Bronchial epithelial cell (primary cell): ENCODE measurements at regions not wholly inside any gene's neighbourhood (a gene's known extent, or its start where the extent isn't known, plus 50 kb on each side); places are given as distances from the start of the nearest gene placed in this dataset.

Experiments
- DNase-seq: peaks from one replicate; pipeline ENCODE4 v3.0.0-alpha.2; 2010; ENCODE audit warnings: low read depth
- FAIRE-seq: peaks from 2 replicates; lab custom pipeline; 2011; peaks lifted over from hg19 to GRCh38; lab: Jason Lieb, UNC
- H3K27me3 ChIP-seq: 2 replicates; pipeline ENCODE4 v1.5.1; 2011; ENCODE audit warnings: low read length; ENCODE audit not compliant: control insufficient read depth, insufficient read depth
- H3K36me3 ChIP-seq: 2 replicates; pipeline ENCODE4 v1.5.1; 2011; ENCODE audit warnings: low read length; ENCODE audit not compliant: control insufficient read depth, insufficient read depth
- H3K4me3 ChIP-seq: 2 replicates; pipeline ENCODE4 v1.5.1; 2011; ENCODE audit warnings: mild to moderate bottlenecking, low read depth, low read length, control low read depth
- CTCF ChIP-seq: IDR thresholded peaks from 2 replicates; pipeline ENCODE4 v1.5.1; 2011; ENCODE audit warnings: mild to moderate bottlenecking, moderate library complexity, low read length, control low read depth, inconsistent platforms; ENCODE audit not compliant: insufficient read depth, severe bottlenecking

- FAIRE-seq (no peak), DNase-seq (peak; percentile 61)
- Histone ChIP-seq H3K27me3 (no peaks in the 10 kb centered on the region), H3K4me3 (no peak overlapping the region), H3K36me3 (no peaks in the 10 kb centered on the region)
- TF ChIP-seq CTCF = no peak
These were observed 729.7 kb upstream of the USP15 start for GRCh38 chr12:61530456-61530855.

GRCh38 chr12:61531195-61531594, 729.0 kb upstream of the USP15 start:
- Histone ChIP-seq H3K27me3 (no peaks in the 10 kb centered on the region), H3K36me3 (no peaks in the 10 kb centered on the region), H3K4me3 (no peak overlapping the region)
- FAIRE-seq (no peak), DNase-seq (no peak)
- TF ChIP-seq CTCF = no peak

GRCh38 chr12:61536117-61536516, 724.1 kb upstream of the USP15 start:
- DNase-seq (no peak), FAIRE-seq (no peak)
- no peak overlapping the region for H3K4me3 ChIP-seq
- H3K36me3 ChIP-seq = no peaks in the 10 kb centered on the region
- TF ChIP-seq CTCF = no peak
- no peaks in the 10 kb centered on the region for H3K27me3 ChIP-seq

GRCh38 chr12:61536525-61536924, 723.7 kb upstream of the USP15 start:
- no peak for TF ChIP-seq CTCF
- H3K27me3 ChIP-seq = no peaks in the 10 kb centered on the region
- peak; percentile 18 for DNase-seq
- FAIRE-seq = no peak
- no peak overlapping the region for H3K4me3 ChIP-seq
- no peaks in the 10 kb centered on the region for H3K36me3 ChIP-seq

- Histone ChIP-seq H3K4me3 (no peak overlapping the region), H3K36me3 (no peaks in the 10 kb centered on the region), H3K27me3 (no peaks in the 10 kb centered on the region)
- TF ChIP-seq CTCF = no peak
- FAIRE-seq (no peak), DNase-seq (peak; percentile 41)
These were observed 721.3 kb upstream of the USP15 start for GRCh38 chr12:61538951-61539350.

- H3K27me3 ChIP-seq = no peaks in the 10 kb centered on the region
- FAIRE-seq (no peak), DNase-seq (no peak)
- H3K4me3 ChIP-seq = no peak overlapping the region
- no peaks in the 10 kb centered on the region for H3K36me3 ChIP-seq
- no peak for TF ChIP-seq CTCF
These were observed 717.7 kb upstream of the USP15 start for GRCh38 chr12:61542551-61542950.
